ENCODE measurements at regions not wholly inside any gene's neighbourhood (a gene's known extent, or its start where the extent isn't known, plus 50 kb on each side); places are given as distances from the start of the nearest gene placed in this dataset.

- TF ChIP-seq CTCF (IDR thresholded peaks at IDR 0.05; ENCODE audit: low read depth, low read length, missing input control) (no peak), GABPA (IDR thresholded peaks at IDR 0.05 in 1 of 2, conservative IDR thresholded peaks at IDR 0.05 in 1 of 2) (no peak), MAX (IDR thresholded peaks at IDR 0.05) (no peak), FOXA1 (IDR thresholded peaks at IDR 0.05) (no peak), ZBTB33 (IDR thresholded peaks at IDR 0.05) (no peak), NR2F2 (IDR thresholded peaks at IDR 0.05) (no peak), SP1 (IDR thresholded peaks at IDR 0.05) (no peak), REST (IDR thresholded peaks at IDR 0.05) (no peak), EGR1 (IDR thresholded peaks at IDR 0.05; ENCODE audit: low read depth in 2 of 2) (no peak), RAD21 (IDR thresholded peaks at IDR 0.05) (no peak), YY1 (IDR thresholded peaks at IDR 0.05) (no peak)
Measured at GRCh38 chr18:73987247-73987980, 160.2 kb downstream of the FBXO15 start.

Measured in liver (tissue), 3 donors.